ENCODE measurements at regions not wholly inside any gene's neighbourhood (a gene's known extent, or its start where the extent isn't known, plus 50 kb on each side); places are given as distances from the start of the nearest gene placed in this dataset.

DNA sequence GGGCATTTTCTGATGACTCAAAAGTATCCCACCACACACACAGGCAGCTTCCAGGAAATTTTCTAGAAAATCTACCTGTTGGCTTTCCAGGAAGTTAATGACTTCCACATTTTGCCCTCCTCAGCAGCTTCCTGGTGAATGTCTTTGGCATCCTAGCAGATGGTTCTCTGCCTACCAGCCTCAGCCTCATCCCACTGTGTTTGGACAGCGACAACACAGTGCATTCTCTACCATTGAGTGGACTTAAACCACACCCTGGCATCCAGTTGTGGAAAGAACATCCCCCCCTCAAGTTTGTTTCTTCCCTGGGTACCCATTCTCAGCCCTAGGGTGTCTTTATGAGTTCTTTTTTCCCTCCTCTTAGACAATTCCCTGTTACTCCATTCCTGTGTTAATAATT is 50.8 kb upstream of the GADL1 start:
- no peaks in the 10 kb centered on the region for H3K36me3 ChIP-seq (ENCODE audit: low read depth, missing control alignments)
- WGBS, 2 donors = 94 to 96% methylated on average over 1 of the region's 1 CpG
- intact Hi-C loops (cut with DNase I; ENCODE audit: low total_unique reads) = no loop called here
- no peak for DNase-seq
- no peaks in the 10 kb centered on the region for H3K9me3 ChIP-seq
- no peaks in the 10 kb centered on the region for H3K27me3 ChIP-seq
- no peaks in the 10 kb centered on the region for H3K4me1 ChIP-seq
- no peak for TF ChIP-seq CTCF (IDR thresholded peaks at IDR 0.05)
- no peak for TF ChIP-seq POLR2A (IDR thresholded peaks at IDR 0.05)
- no peak overlapping the region for H3K27ac ChIP-seq
- H3K4me3 ChIP-seq = no peak overlapping the region

- Histone ChIP-seq H3K27me3 (no peaks in the 10 kb centered on the region), H3K4me3 (no peak overlapping the region), H3K4me1 (no peaks in the 10 kb centered on the region), H3K27ac (no peak overlapping the region), H3K36me3 (ENCODE audit: low read depth, missing control alignments) (no peaks in the 10 kb centered on the region), H3K9me3 (no peaks in the 10 kb centered on the region)
- DNase-seq = no peak
- WGBS, 2 donors = 91 to 93% methylated on average over 1 of the region's 1 CpG
- intact Hi-C loops (cut with DNase I; ENCODE audit: low total_unique reads) = no loop called here
- TF ChIP-seq CTCF (IDR thresholded peaks at IDR 0.05) (no peak), POLR2A (IDR thresholded peaks at IDR 0.05) (no peak)
Observed at GRCh38 chr3:30948426-30948825, 54.0 kb upstream of the GADL1 start.

DNA sequence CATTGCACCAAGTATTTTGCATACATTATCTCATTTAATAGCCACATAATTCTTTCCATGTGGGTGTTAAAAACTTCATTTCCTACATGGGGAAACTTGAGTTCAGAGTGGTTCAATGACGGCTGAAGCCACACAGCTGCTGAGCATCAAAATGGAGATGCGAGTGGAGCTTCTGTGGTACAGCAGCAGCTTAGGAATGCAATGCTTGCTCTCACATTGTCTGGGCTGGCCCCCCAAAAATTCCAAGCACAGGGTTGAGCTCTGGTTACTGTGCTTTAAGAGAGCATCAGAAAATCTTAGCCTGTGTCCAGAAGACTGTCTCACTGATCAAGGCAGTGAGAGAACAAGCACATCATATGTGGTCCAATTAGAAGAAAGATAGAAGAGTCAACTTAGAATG is 57.4 kb upstream of the GADL1 start:
- intact Hi-C loops (cut with DNase I; ENCODE audit: low total_unique reads) = no loop called here
- WGBS, 2 donors = 81 to 90% methylated on average over 2 of the region's 2 CpGs
- no peaks in the 10 kb centered on the region for H3K27me3 ChIP-seq
- no peaks in the 10 kb centered on the region for H3K9me3 ChIP-seq
- no peak for DNase-seq
- TF ChIP-seq CTCF (IDR thresholded peaks at IDR 0.05) = no peak
- no peak for TF ChIP-seq POLR2A (IDR thresholded peaks at IDR 0.05)
- H3K36me3 ChIP-seq (ENCODE audit: low read depth, missing control alignments) = no peaks in the 10 kb centered on the region
- H3K4me1 ChIP-seq = no peaks in the 10 kb centered on the region
- no peak overlapping the region for H3K4me3 ChIP-seq
- no peak overlapping the region for H3K27ac ChIP-seq

- no peak overlapping the region for H3K4me3 ChIP-seq
- H3K9me3 ChIP-seq = no peaks in the 10 kb centered on the region
- no peak for TF ChIP-seq CTCF (IDR thresholded peaks at IDR 0.05)
- TF ChIP-seq POLR2A (IDR thresholded peaks at IDR 0.05) = no peak
- WGBS, 2 donors = 88 to 89% methylated on average over 3 of the region's 3 CpGs
- H3K27me3 ChIP-seq = no peaks in the 10 kb centered on the region
- DNase-seq = no peak
- H3K36me3 ChIP-seq (ENCODE audit: low read depth, missing control alignments) = no peaks in the 10 kb centered on the region
- no peak overlapping the region for H3K27ac ChIP-seq
- no peaks in the 10 kb centered on the region for H3K4me1 ChIP-seq
- intact Hi-C loops (cut with DNase I; ENCODE audit: low total_unique reads) = no loop called here
Observed at GRCh38 chr3:30952786-30953185, 58.3 kb upstream of the GADL1 start.

- intact Hi-C loops (cut with DNase I; ENCODE audit: low total_unique reads) = no loop called here
- H3K27ac ChIP-seq = no peak overlapping the region
- no peak for TF ChIP-seq CTCF (IDR thresholded peaks at IDR 0.05)
- no peak for TF ChIP-seq POLR2A (IDR thresholded peaks at IDR 0.05)
- DNase-seq = no peak
- no peaks in the 10 kb centered on the region for H3K9me3 ChIP-seq
- H3K27me3 ChIP-seq = no peaks in the 10 kb centered on the region
- no peaks in the 10 kb centered on the region for H3K4me1 ChIP-seq
- H3K4me3 ChIP-seq = no peak overlapping the region
- 90 to 95% methylated on average over 1 of the region's 1 CpG for WGBS, 2 donors
- H3K36me3 ChIP-seq (ENCODE audit: low read depth, missing control alignments) = no peaks in the 10 kb centered on the region
Observed at GRCh38 chr3:30954426-30954825, 60.0 kb upstream of the GADL1 start.
